ENCODE measurements at regions not wholly inside any gene's neighbourhood (a gene's known extent, or its start where the extent isn't known, plus 50 kb on each side); places are given as distances from the start of the nearest gene placed in this dataset.

- no peak for DNase-seq (ENCODE audit: low spot score)
- Mint-ChIP-seq H3K27ac (ENCODE audit: unreplicated experiment) (no peak overlapping the region), H3K4me3 (ENCODE audit: unreplicated experiment) (no peak overlapping the region), H3K4me1 (ENCODE audit: low read depth) (peaks cover 8% of the 10 kb centered on the region), H3K27me3 (ENCODE audit: low read depth) (no peaks in the 10 kb centered on the region), H3K9me3 (ENCODE audit: low read depth) (no peaks in the 10 kb centered on the region), H3K36me3 (ENCODE audit: low read depth) (no peaks in the 10 kb centered on the region)
- TF ChIP-seq CTCF (IDR thresholded peaks at IDR 0.05): no peak
Measured at GRCh38 chr4:52358366-52358765, 300.7 kb downstream of the USP46 start.

GRCh38 chr4:52358883-52359321 is 300.2 kb downstream of the USP46 start:
- no peak for DNase-seq (ENCODE audit: low spot score)
- Mint-ChIP-seq H3K27me3 (ENCODE audit: low read depth) (no peaks in the 10 kb centered on the region), H3K36me3 (ENCODE audit: low read depth) (no peaks in the 10 kb centered on the region), H3K4me3 (ENCODE audit: unreplicated experiment) (no peak overlapping the region), H3K9me3 (ENCODE audit: low read depth) (no peaks in the 10 kb centered on the region), H3K4me1 (ENCODE audit: low read depth) (peaks cover 8% of the 10 kb centered on the region), H3K27ac (ENCODE audit: unreplicated experiment) (no peak overlapping the region)
- no peak for TF ChIP-seq CTCF (IDR thresholded peaks at IDR 0.05)

- no peaks in the 10 kb centered on the region for H3K4me1 Mint-ChIP-seq (ENCODE audit: low read depth)
- no peaks in the 10 kb centered on the region for H3K36me3 Mint-ChIP-seq (ENCODE audit: low read depth)
- H3K9me3 Mint-ChIP-seq (ENCODE audit: low read depth): no peaks in the 10 kb centered on the region
- peaks cover 3% of the 10 kb centered on the region for H3K27me3 Mint-ChIP-seq (ENCODE audit: low read depth)
- DNase-seq (ENCODE audit: low spot score): no peak
- H3K27ac Mint-ChIP-seq (ENCODE audit: unreplicated experiment): no peak overlapping the region
- H3K4me3 Mint-ChIP-seq (ENCODE audit: unreplicated experiment): no peak overlapping the region
- TF ChIP-seq CTCF (IDR thresholded peaks at IDR 0.05): no peak
Measured at GRCh38 chr4:52366191-52366590, 292.9 kb downstream of the USP46 start.

- peaks cover 3% of the 10 kb centered on the region for H3K27me3 Mint-ChIP-seq (ENCODE audit: low read depth)
- no peaks in the 10 kb centered on the region for H3K9me3 Mint-ChIP-seq (ENCODE audit: low read depth)
- DNase-seq (ENCODE audit: low spot score): no peak
- TF ChIP-seq CTCF (IDR thresholded peaks at IDR 0.05): no peak
- no peaks in the 10 kb centered on the region for H3K4me1 Mint-ChIP-seq (ENCODE audit: low read depth)
- no peak overlapping the region for H3K27ac Mint-ChIP-seq (ENCODE audit: unreplicated experiment)
- no peak overlapping the region for H3K4me3 Mint-ChIP-seq (ENCODE audit: unreplicated experiment)
- H3K36me3 Mint-ChIP-seq (ENCODE audit: low read depth): no peaks in the 10 kb centered on the region
Measured at GRCh38 chr4:52366621-52367020, 292.5 kb downstream of the USP46 start.

GRCh38 chr4:52367282-52367830 is 291.7 kb downstream of the USP46 start:
- TF ChIP-seq CTCF (IDR thresholded peaks at IDR 0.05): no peak
- H3K36me3 Mint-ChIP-seq (ENCODE audit: low read depth): no peaks in the 10 kb centered on the region

More at GRCh38 chr4:52367282-52367830, 291.7 kb downstream of the USP46 start:
- Mint-ChIP-seq H3K9me3 (ENCODE audit: low read depth) (no peaks in the 10 kb centered on the region), H3K27me3 (ENCODE audit: low read depth) (peaks cover 3% of the 10 kb centered on the region), H3K27ac (ENCODE audit: unreplicated experiment) (no peak overlapping the region), H3K4me3 (ENCODE audit: unreplicated experiment) (no peak overlapping the region), H3K4me1 (ENCODE audit: low read depth) (no peaks in the 10 kb centered on the region)
- no peak for DNase-seq (ENCODE audit: low spot score)
